Liver (tissue), 3 donors: ENCODE measurements at regions not wholly inside any gene's neighbourhood (a gene's known extent, or its start where the extent isn't known, plus 50 kb on each side); places are given as distances from the start of the nearest gene placed in this dataset.

Experiments used
- CTCF ChIP-seq: fragments of 150-350 bp; IDR thresholded peaks from 2 replicates; pipeline ENCODE4 v1.5.1; 2017; ENCODE audit warnings: improper control_type of control experiment, low read depth, low read length; ENCODE audit not compliant: missing input control
- EGR1 ChIP-seq, 2 donors: IDR thresholded peaks; 2 replicates each; pipeline ENCODE4 v1.6.1; 2016 to 2018; ENCODE audit warnings: antibody characterized with exemption in 2 of 2, low read depth in 2 of 2
- FOXA1 ChIP-seq: IDR thresholded peaks from 2 replicates; pipeline ENCODE4 v1.6.1; 2016; ENCODE audit warnings: antibody characterized with exemption
- RAD21 ChIP-seq, 2 donors: IDR thresholded peaks; 2 replicates each; pipeline ENCODE4 v1.6.1; 2016; ENCODE audit warnings: antibody characterized with exemption in 2 of 2, mild to moderate bottlenecking in 2 of 2
- REST ChIP-seq: IDR thresholded peaks from 2 replicates; pipeline ENCODE4 v1.6.1; 2016; ENCODE audit warnings: antibody characterized with exemption, mild to moderate bottlenecking
- TAF1 ChIP-seq: conservative IDR thresholded peaks from 2 replicates; pipeline ENCODE4 v1.6.1; 2016; ENCODE audit warnings: antibody characterized with exemption, mild to moderate bottlenecking
- YY1 ChIP-seq: IDR thresholded peaks from 2 replicates; pipeline ENCODE4 v1.6.1; 2016; ENCODE audit warnings: antibody characterized with exemption, mild to moderate bottlenecking
- donor health status: healthy.
- donor health status: healthy.

GRCh38 chr1:22297999-22298398 lies 153.7 kb upstream of the ZBTB40 start:
- TF ChIP-seq REST (no peak), CTCF (no peak), FOXA1 (no peak), RAD21 (IDR thresholded peaks at IDR 0.05) (no peak), TAF1 (no peak), EGR1 (IDR thresholded peaks at IDR 0.05; ENCODE audit: low read depth in 2 of 2) (no peak), YY1 (no peak)
